ENCODE measurements at regions not wholly inside any gene's neighbourhood (a gene's known extent, or its start where the extent isn't known, plus 50 kb on each side); places are given as distances from the start of the nearest gene placed in this dataset.

DNA sequence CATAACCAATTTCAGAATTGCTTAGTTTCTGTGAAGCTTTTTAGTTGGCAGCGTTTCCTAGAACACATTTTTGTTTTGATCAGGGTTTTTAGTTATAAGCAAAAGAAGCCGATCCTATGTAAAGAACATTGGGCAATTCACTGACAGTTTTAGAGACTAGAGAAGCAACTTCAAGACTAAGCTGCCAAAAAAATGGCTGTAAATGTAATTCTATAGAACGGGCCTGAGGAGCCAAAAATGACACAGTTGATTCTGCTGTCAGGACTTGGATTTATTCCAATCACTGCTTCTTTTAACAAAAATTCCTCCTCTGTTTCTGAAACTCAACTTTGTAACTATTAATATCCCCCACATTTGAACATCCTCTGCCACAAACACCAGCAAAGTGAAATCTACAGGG, 236.0 kb upstream of the EYS start:
- FAIRE-seq (no peak), DNase-seq (no peak)
- peaks cover 0 to 2% (median 0%) of the 10 kb centered on the region in 3 donors for H3K9me3 ChIP-seq (ENCODE audit: control insufficient read depth in 2 of 3, insufficient read depth in 1 of 3, low read length in 3 of 3)
- TF ChIP-seq, protein P1, sequence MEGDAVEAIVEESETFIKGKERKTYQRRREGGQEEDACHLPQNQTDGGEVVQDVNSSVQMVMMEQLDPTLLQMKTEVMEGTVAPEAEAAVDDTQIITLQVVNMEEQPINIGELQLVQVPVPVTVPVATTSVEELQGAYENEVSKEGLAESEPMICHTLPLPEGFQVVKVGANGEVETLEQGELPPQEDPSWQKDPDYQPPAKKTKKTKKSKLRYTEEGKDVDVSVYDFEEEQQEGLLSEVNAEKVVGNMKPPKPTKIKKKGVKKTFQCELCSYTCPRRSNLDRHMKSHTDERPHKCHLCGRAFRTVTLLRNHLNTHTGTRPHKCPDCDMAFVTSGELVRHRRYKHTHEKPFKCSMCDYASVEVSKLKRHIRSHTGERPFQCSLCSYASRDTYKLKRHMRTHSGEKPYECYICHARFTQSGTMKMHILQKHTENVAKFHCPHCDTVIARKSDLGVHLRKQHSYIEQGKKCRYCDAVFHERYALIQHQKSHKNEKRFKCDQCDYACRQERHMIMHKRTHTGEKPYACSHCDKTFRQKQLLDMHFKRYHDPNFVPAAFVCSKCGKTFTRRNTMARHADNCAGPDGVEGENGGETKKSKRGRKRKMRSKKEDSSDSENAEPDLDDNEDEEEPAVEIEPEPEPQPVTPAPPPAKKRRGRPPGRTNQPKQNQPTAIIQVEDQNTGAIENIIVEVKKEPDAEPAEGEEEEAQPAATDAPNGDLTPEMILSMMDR (IDR thresholded peaks at IDR 0.05; ENCODE audit: borderline replicate concordance, extremely low read depth, insufficient read depth), result no peak
- H3K27me3 ChIP-seq (ENCODE audit: control insufficient read depth, insufficient read depth, low read length), result no peaks in the 10 kb centered on the region
- no peaks in the 10 kb centered on the region for H3K36me3 ChIP-seq (ENCODE audit: control insufficient read depth in 2 of 3, insufficient read depth in 3 of 3, low read length in 3 of 3)
- H3K27ac ChIP-seq (ENCODE audit: low read depth in 2 of 2, low read length in 2 of 2), result no peak overlapping the region
- no peak overlapping the region for H3K4me3 ChIP-seq (ENCODE audit: low read length in 3 of 3)
- H3K4me1 ChIP-seq (ENCODE audit: control insufficient read depth in 2 of 3, insufficient read depth in 2 of 3, low read depth in 1 of 3, low read length in 3 of 3), result no peaks in the 10 kb centered on the region
- H3K9ac ChIP-seq (ENCODE audit: low read length in 3 of 3), result no peak overlapping the region
- intact Hi-C loops (cut with DNase I), result no loop called here

DNA sequence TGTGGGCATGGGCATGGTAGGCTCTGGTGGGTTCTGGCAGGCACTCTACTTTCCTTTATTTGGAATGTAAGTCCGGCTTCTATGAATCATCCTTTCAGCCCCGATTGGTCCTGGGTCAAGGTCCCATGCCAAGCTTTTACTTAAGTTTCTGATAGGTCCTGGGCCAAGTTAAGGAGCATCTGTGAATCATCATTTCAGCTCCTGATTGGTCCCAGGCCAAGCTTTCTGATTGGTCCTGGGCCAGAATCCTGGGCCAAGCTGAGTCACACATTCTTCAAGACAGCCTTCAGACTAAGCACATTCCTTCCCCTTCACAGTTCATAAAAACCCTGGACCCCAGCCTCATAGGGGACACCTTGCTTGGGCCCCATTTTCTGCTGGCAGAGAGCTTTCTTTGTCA, 231.0 kb upstream of the EYS start:
- no peak for FAIRE-seq
- peaks cover 0 to 2% (median 0%) of the 10 kb centered on the region in 3 donors for H3K9me3 ChIP-seq (ENCODE audit: control insufficient read depth in 2 of 3, insufficient read depth in 1 of 3, low read length in 3 of 3)
- TF ChIP-seq, protein P1 (IDR thresholded peaks at IDR 0.05; ENCODE audit: borderline replicate concordance, extremely low read depth, insufficient read depth), result no peak
- H3K36me3 ChIP-seq (ENCODE audit: control insufficient read depth in 2 of 3, insufficient read depth in 3 of 3, low read length in 3 of 3), result no peaks in the 10 kb centered on the region
- no peaks in the 10 kb centered on the region for H3K27me3 ChIP-seq (ENCODE audit: control insufficient read depth, insufficient read depth, low read length)
- intact Hi-C loops (cut with DNase I), result no loop called here
- no peak overlapping the region for H3K9ac ChIP-seq (ENCODE audit: low read length in 3 of 3)
- H3K4me3 ChIP-seq (ENCODE audit: low read length in 3 of 3), result no peak overlapping the region
- no peak for DNase-seq
- H3K27ac ChIP-seq (ENCODE audit: low read depth in 2 of 2, low read length in 2 of 2), result no peak overlapping the region
- no peaks in the 10 kb centered on the region for H3K4me1 ChIP-seq (ENCODE audit: control insufficient read depth in 2 of 3, insufficient read depth in 2 of 3, low read depth in 1 of 3, low read length in 3 of 3)

DNA sequence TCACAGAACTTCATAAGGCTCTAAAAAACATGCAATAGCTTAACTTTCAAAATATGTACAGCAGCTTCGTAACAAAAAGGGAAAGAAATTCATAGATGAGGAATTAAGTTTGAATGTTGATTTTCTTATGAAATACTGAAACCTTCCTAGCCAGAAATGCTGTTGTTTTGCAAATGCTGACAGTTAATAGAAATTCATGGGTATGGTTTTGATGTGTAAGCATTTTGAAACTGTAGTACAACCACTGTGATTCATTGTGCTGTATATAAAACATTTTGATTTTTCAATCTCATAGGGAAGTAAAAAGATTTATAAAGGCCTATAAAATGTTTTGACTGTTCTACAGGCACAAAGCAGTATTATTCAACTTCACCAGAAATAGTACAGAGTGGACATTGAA, 228.4 kb upstream of the EYS start:
- DNase-seq (no peak), FAIRE-seq (no peak)
- no peaks in the 10 kb centered on the region for H3K4me1 ChIP-seq (ENCODE audit: control insufficient read depth in 2 of 3, insufficient read depth in 2 of 3, low read depth in 1 of 3, low read length in 3 of 3)
- intact Hi-C loops (cut with DNase I), result no loop called here
- no peak overlapping the region for H3K4me3 ChIP-seq (ENCODE audit: low read length in 3 of 3)
- H3K9me3 ChIP-seq (ENCODE audit: control insufficient read depth in 2 of 3, insufficient read depth in 1 of 3, low read length in 3 of 3), result no peaks in the 10 kb centered on the region
- H3K36me3 ChIP-seq (ENCODE audit: control insufficient read depth in 2 of 3, insufficient read depth in 3 of 3, low read length in 3 of 3), result no peaks in the 10 kb centered on the region
- TF ChIP-seq, protein P1 (IDR thresholded peaks at IDR 0.05; ENCODE audit: borderline replicate concordance, extremely low read depth, insufficient read depth), result no peak
- no peaks in the 10 kb centered on the region for H3K27me3 ChIP-seq (ENCODE audit: control insufficient read depth, insufficient read depth, low read length)
- H3K27ac ChIP-seq (ENCODE audit: low read depth in 2 of 2, low read length in 2 of 2), result no peak overlapping the region
- H3K9ac ChIP-seq (ENCODE audit: low read length in 3 of 3), result no peak overlapping the region

DNA sequence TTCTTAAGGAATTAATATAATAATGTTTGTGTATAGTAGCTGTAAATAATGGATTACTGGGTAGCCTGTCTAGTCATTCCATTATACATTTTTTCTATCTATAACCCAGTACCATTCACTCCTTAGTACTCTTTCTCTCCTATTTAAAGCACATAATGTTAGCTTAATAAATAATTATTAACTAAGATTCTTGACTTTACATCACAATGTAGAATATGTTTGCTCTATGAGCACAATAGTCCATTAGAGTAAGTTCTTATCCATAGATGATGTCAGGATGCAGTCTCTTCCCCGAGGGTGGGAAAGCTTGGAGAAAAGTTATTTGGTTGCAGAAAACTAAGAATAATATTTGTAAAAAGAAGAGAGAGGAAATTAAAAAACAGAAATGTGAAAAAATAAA, 226.4 kb upstream of the EYS start:
- intact Hi-C loops (cut with DNase I), result no loop called here
- Histone ChIP-seq H3K4me3 (ENCODE audit: low read length in 3 of 3) (no peak overlapping the region), H3K36me3 (ENCODE audit: control insufficient read depth in 2 of 3, insufficient read depth in 3 of 3, low read length in 3 of 3) (no peaks in the 10 kb centered on the region), H3K9me3 (ENCODE audit: control insufficient read depth in 2 of 3, insufficient read depth in 1 of 3, low read length in 3 of 3) (no peaks in the 10 kb centered on the region), H3K27ac (ENCODE audit: low read depth in 2 of 2, low read length in 2 of 2) (no peak overlapping the region), H3K9ac (ENCODE audit: low read length in 3 of 3) (no peak overlapping the region), H3K4me1 (ENCODE audit: control insufficient read depth in 2 of 3, insufficient read depth in 2 of 3, low read depth in 1 of 3, low read length in 3 of 3) (no peaks in the 10 kb centered on the region), H3K27me3 (ENCODE audit: control insufficient read depth, insufficient read depth, low read length) (no peaks in the 10 kb centered on the region)
- TF ChIP-seq, protein P1 (IDR thresholded peaks at IDR 0.05; ENCODE audit: borderline replicate concordance, extremely low read depth, insufficient read depth), result no peak
- DNase-seq (no peak), FAIRE-seq (no peak)
